GM12864 (cell line): ENCODE measurements at regions not wholly inside any gene's neighbourhood (a gene's known extent, or its start where the extent isn't known, plus 50 kb on each side); places are given as distances from the start of the nearest gene placed in this dataset.

Source experiments
- DNase-seq: peaks from one replicate; pipeline ENCODE4 v3.0.0-alpha.2; 2011; ENCODE audit warnings: low read depth
- H3K4me3 ChIP-seq: 2 replicates; pipeline ENCODE4 v1.5.1; 2011; ENCODE audit warnings: mild to moderate bottlenecking, low read depth, low read length, control low read depth
- CTCF ChIP-seq: IDR thresholded peaks from 2 replicates; pipeline ENCODE4 v1.5.1; 2011; ENCODE audit warnings: low read depth, mild to moderate bottlenecking, moderate library complexity, low read length, control low read depth, inconsistent platforms; ENCODE audit errors: missing control alignments

- H3K4me3 ChIP-seq = no peak overlapping the region
These were observed 340.6 kb downstream of the RND3 start for GRCh38 chr2:150146879-150147278.

DNA sequence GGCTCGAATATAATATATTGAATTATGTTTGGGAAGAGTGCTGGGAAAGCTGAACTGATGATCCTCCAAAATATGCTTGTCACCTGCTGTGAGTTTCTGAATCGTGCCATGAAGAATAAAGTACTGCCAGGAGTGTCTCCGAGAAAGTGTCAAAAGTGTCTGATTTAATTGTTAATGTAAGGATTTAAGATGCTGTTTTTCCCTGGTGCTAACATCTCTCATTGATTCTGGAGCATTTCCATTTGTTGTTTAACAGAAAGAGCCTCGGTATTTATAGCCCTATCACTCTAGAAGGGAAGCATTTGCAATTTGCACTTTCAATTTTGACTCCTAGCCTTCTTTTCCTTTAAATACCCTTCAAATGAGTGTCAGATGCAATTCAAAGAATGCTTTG is 342.2 kb downstream of the RND3 start:
- no peak overlapping the region for H3K4me3 ChIP-seq
- no peak for TF ChIP-seq CTCF
- DNase-seq = no peak

More at GRCh38 chr2:150146879-150147278, 340.6 kb downstream of the RND3 start:
- DNase-seq = no peak
- no peak for TF ChIP-seq CTCF

DNA sequence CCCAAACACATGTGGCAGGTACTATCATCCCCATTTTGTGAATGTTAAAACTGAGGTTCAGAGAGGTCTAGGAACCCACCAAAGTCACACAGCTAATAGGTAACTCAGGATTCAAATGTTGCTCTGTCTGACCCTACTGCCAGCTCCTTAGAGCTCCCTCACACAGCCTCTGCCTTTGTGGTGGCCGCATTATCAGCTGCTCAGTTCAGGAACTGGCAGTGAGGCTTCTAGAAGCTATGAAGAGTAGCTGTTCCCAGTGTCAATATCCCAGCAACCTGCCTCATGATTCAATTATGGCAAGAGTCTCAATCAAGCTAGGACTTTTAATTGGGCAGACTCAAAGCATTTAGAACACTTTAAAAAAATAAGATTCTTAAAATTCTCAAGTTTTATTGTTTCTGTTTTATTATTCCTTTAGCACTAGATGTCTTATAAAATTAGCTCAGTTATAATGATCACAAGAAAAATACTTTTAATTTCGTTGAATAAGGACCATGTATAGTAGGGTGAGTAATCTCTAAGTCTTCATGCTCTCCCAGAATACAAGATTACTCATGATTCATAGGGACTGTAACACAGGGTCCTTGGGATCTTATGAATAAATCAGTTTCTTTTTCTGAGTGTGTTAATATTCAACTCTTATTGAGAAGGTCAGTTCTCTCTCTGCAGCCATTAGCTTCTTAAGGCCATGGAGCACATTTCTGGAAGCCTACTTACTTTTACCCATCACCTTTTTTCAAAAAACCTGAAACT is 342.7 kb downstream of the RND3 start:
- H3K4me3 ChIP-seq = no peak overlapping the region
- no peak for DNase-seq
- TF ChIP-seq CTCF = no peak

GRCh38 chr2:150143087-150143536 is 344.4 kb downstream of the RND3 start:
- no peak for DNase-seq
- no peak overlapping the region for H3K4me3 ChIP-seq
- no peak for TF ChIP-seq CTCF

DNA sequence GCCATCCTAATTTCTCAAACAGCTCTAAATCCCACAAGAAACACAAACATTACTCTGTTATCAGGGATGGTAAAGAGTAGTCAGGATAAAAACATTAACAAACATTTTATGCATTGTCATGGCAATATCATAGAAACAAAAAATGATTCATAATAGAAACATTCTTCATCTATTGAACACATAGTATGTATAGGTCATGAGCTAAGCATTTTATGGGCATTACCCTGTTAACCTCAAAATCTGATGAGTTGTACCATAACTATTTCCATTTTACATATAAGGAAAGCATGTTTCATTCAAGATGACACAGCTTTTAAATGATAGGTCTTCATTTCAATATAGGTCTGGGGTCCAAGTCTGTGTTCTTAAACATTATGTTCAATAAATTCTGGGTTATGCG is 344.9 kb downstream of the RND3 start:
- no peak overlapping the region for H3K4me3 ChIP-seq
- DNase-seq = no peak
- TF ChIP-seq CTCF = no peak

- TF ChIP-seq CTCF = no peak
- no peak overlapping the region for H3K4me3 ChIP-seq
- no peak for DNase-seq
These were observed 346.1 kb downstream of the RND3 start for GRCh38 chr2:150141226-150142001.
